Suppressor macrophage (primary cell): ENCODE measurements at regions not wholly inside any gene's neighbourhood (a gene's known extent, or its start where the extent isn't known, plus 50 kb on each side); places are given as distances from the start of the nearest gene placed in this dataset.

Experiments used
- DNase-seq, 4 experiments: peaks; one replicate each; pipeline ENCODE4 v3.0.0-alpha.2; 2020 to 2022

DNA sequence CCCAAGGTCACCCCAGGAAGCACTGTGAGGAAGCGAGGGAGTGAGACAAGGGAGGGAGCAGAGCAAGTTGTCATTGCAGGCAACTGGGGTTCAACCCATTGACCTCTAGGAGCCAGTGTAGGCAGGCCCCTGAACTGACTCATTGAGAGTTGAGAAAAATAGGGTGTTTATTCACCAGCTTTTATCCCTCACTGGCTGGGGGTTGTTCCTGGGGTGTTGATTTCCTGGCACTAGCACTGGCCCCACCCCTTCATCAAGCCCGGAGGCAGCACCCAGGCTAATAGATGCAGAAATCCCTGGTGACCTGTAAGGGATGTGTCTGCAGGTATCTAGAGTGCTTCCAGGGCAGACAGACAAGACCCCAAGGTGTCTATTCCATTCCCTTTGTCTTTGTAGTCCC lies 183.9 kb downstream of the ARRDC4 start:
- DNase-seq: no peak

DNA sequence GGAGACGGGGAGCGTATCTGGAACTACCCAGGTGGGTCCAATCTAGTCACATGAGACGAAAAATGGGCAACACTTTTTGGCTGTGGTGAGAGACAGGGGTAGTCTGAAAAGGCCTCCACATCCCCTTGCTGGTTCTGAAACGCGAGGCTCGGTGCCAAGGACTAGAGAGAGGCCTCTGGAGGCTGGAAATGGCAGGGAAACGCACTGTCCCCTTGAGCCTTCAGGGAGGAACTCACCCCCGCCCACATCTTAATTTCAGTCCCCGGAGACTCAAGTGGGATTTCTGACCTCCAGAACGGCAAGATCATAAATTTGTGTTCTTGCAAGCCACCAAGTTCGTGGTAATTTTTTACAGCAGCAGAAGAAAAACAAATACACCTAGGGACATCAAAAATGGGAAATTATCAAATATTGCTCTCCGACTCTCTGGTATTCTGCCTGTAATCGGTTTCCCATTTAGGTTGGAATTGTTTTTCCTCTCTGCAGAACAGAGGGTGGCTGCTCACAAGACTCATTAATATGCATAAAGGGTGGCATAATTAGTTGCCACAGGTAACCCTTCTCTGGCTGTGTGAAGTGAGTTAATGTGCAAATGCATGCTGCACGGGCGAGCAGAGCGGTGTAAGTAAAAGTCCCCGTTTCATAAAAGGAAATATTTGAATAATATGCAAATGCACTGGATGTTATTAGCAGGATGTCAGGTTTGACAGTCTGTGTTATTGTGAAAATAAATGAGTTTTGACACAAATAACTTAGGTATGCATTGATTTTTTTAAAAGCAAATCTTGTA lies 185.7 kb downstream of the ARRDC4 start:
- DNase-seq: no peak

- DNase-seq: peak; percentile 58 to 70 (median 66)
These were observed 186.9 kb downstream of the ARRDC4 start for GRCh38 chr15:98147415-98147814.

GRCh38 chr15:98150084-98150483 lies 189.6 kb downstream of the ARRDC4 start:
- peak in 3 of 4 experiments; percentile 20 to 83 (median 77) for DNase-seq

DNA sequence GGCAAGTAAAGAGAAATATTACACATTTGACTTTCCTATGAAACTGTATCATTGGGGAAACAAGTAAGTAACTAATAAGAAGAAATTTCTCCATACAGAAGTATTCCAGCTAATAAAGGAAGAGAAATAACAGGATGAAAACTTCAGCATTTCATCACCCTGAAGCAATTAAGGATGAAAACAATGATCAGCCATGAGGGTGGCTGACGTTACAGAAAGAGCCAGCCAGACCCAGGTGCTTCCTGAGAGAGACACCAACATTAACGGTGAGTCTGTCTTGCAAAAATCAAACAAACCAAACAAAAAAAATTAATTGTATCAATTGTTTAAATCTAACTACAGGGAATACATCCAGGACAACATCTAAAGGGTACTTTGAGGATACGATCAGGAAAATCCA lies 190.0 kb downstream of the ARRDC4 start:
- no peak for DNase-seq

GRCh38 chr15:98151096-98151495 lies 190.6 kb downstream of the ARRDC4 start:
- DNase-seq: peak in 1 of 4 experiments; percentile 14

GRCh38 chr15:98152156-98152555 lies 191.7 kb downstream of the ARRDC4 start:
- peak in 2 of 4 experiments; percentile 34 to 52 for DNase-seq

- DNase-seq: no peak
These were observed 194.4 kb downstream of the ARRDC4 start for GRCh38 chr15:98154863-98155262.

DNA sequence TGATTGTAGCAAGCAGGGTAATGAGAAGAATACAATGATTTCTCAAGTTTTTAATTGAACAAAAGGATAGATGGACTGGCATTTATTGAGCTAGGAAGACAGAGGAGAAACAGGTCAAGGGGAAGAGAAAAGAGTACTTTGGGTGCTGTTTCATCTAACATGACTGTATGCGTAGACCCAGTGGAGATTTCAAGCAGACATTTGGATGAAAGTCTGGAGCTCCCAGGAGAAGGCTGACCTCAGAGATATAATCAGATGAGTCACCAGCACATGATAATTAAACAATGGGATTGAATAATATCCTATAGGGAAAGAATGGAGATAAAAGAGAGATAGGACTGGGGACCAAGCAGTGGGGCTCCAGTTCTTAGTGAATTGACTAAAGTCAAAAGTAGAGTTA lies 194.9 kb downstream of the ARRDC4 start:
- DNase-seq: no peak

DNA sequence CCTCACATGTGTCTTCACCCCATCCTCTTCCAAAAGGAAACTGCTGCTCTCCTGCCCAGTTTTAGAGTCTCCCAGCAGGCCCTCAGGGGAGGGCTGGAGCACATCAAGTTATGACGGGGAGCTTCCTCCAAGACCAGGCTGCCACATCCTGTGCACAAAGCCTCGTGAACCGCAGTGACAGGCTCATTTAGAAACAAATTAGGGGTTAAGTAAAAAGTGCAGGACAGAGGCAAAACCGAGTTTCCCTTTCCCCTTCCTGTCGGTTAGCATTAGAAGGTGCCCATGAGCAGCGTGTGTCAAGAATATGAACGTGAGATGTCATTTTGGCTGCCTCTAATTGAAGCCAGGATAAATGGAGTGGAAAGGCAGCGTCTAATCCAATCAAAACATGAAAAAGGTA lies 199.7 kb downstream of the ARRDC4 start:
- peak; percentile 41 to 86 (median 72) for DNase-seq

DNA sequence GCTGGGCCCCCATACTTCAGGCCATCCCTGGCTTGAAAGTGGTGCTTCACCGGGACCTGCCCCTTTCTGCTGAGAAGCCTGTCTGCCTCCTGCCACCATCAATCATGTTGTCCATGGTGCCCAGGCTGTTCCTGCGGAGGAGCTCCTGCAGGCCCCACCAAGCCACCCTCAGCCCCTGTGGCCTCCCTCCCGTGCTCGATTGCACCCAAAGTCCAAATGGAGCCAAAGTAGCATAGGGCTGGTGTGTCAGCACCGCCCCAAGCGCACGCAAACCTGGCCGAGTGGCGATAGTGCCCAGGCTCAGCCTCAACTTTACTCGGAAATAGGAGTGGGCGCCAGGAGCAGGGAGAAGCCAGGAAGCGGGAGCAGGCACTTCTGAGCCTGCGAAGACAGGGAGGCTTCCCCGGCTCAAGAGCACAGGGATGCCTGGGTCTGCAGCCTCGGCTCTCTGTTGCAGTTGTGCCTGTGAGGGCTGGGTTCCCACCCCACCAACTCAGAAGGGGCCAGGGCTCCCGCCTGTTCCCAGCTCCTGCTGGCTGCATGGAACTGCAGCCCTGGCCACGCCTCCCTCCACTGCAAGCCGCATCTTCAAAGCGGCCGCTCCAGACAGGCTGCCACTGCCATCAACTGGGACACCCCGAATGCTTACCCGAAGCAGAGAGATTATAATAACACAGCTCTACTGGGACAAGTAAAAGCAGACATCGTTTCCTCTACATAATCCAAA lies 203.0 kb downstream of the ARRDC4 start:
- DNase-seq: no peak

DNA sequence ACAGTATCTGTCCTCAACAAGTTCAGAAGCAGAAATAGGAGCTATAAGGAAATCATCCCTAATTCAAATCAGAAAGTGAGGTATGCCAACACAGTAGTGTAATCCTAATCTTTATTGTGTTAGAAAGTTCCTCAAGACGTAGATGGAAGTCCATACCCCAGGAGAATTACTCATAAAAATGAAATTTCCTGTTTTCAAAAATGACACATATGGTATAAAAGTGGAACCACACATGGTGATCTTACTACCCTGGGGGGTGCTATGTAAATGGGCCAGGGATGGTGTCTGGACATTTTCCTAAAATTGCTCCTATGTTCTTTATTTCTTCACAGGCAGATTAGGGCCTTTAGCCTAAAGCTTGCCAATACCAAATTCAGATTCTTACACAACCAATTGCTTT lies 204.1 kb downstream of the ARRDC4 start:
- DNase-seq: peak in 2 of 4 experiments; percentile 54 to 81

DNA sequence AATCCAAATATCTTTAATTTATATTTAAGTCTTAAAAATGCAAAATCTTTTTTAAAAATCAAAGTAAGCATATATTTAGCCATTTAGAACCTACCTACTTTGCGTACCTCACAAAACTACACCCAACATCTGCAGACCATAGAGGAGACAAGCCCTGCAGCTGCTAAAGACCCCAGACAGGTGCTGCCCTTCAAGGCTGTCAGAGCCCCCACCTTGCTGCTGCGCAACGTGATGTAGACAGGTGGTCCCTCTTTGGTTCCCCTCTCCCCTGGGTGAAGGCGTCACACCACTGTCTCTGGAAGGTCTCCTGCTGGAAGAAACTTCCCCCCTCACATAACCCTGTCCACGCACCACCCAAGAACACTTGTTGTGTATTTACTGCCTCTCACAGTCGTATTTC lies 204.5 kb downstream of the ARRDC4 start:
- no peak for DNase-seq

DNA sequence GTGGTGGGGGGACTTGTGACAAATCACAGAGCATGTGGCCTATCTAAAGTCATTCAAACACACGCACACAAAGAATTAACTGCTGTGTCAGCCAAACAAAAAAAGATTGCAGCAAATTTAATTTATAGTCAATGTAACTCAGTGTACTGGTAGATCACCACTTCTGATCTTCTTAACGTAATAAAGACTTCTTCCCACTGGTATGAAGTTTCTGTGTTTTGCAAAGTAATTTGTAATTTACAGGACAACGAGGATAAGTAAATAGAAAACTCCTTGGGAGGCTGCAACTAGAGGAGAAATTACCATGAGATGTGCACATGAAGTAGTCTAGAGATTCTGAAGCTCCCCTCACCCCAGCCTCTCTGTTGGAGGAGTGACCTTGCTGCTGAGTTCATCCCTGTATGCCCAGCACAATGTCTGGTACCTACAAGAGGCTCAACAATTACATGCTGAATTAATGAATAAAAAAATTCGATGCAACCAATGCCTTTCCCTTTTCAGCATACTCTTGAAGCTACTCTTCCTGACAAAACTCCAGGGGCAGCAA lies 207.3 kb downstream of the ARRDC4 start:
- no peak for DNase-seq

- no peak for DNase-seq
These were observed 209.0 kb downstream of the ARRDC4 start for GRCh38 chr15:98169551-98169950.

DNA sequence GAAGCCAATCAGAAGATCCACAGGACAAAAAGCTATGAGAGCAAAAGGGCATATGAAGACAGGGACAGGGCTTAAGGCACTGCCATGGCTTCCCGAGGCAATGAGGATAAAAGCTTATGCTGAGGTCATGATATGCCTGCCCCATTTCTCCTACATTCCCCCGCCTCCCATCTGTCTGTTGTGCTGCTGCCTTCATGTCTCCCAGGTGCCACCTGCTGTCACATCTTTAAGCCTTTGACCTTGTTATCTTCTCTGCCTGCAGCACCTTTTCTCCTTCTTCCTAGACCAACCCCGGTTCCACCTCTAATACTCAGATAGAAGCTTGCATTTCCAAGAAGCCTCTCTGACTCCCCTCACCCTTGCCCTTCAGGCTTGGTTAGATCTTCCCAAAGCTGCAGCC lies 213.8 kb downstream of the ARRDC4 start:
- DNase-seq: no peak

GRCh38 chr15:98174841-98175240 lies 214.3 kb downstream of the ARRDC4 start:
- no peak for DNase-seq

DNA sequence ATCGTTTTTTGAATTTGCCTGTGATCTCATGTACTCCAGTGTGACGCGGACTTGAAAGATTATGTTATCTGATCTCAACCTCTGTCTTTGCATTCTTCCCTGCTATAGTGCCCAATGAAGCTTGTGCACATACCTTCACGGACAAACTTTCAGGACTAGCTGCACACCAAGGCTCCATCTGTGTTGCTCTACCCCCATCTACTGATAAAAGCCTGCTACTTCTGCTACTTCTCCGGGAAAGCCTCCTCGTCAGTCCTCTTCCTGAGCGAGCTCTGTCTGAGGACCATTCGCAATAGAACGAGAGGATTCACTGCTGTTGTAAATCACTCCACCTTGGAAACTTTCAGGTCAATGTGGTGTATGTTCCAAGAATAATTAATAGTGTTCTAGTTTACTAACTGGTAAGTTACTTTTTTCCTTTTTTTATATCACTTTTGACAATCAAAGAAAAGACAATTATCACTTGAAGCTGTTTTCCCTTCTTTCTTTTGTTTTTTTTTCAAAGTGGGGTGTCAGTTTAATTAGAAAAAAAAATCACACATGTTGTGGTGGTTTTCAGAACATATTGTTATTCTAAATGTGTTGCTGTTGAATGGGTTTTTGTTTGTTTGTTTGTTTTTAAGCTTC lies 217.6 kb downstream of the ARRDC4 start:
- peak; percentile 70 to 78 (median 74) for DNase-seq

DNA sequence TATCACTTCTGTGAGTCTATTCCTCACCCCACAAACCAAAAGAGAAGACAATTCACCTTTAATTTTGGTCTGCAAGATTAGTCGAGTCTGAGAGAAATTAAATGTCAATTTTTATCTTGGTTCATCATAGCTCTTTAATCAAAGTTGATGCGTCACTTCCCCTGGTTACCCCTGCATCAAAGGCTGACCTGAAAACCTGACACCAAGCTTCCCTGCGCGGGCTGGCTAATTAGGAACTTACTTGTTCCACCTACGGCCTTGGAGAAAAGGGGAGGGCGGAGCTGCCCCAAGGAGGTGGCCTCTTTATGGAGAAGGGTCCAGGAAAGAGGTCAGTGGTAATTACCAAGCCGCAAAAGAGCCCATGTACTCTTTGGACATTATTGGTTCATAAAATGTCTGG lies 218.4 kb downstream of the ARRDC4 start:
- no peak for DNase-seq

- no peak for DNase-seq
These were observed 227.0 kb downstream of the ARRDC4 start for GRCh38 chr15:98187549-98187948.

- DNase-seq: no peak
These were observed 230.4 kb downstream of the ARRDC4 start for GRCh38 chr15:98190914-98191313.

DNA sequence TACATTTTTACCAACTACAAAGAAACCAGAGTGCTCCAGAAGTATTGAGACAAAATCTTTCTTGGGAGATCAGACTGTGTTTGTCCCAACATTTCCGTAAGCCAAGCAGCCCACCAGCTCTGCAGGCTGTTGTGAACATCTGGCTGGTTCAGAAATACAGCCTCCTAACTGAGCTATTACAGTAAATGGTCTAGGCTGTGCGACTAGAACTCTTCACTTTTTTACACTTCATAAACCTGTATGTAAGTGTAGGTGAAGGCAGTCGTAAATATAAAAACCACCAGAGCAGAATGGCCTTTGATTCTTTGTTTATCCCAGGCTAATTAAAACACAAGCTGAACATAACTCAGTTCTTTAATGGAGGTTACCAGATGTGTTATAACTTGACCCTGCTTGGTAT lies 235.3 kb downstream of the ARRDC4 start:
- no peak for DNase-seq

DNA sequence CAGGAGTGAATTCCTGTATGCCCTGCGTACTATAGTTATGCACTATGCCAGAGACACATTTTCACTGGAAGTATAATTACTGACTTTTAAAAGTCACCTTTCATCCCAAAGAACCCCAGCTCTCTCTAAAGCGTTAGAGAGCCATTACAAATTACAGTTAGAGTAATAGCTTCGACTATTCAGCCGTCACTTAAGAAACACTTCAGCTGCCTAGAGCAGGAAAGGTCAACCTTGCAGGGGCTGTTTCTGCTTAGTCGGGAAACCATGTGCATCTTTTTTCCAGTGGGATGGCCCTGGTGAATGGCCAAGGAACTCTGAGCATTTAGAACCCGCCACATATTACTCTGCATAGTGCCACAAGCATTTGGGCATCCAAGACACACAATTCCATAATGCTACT lies 235.9 kb downstream of the ARRDC4 start:
- DNase-seq: no peak
